GM12872 (cell line): ENCODE measurements at regions not wholly inside any gene's neighbourhood (a gene's known extent, or its start where the extent isn't known, plus 50 kb on each side); places are given as distances from the start of the nearest gene placed in this dataset.

Experiments used
- TF ChIP-seq, protein P1 (sequence below): IDR thresholded peaks from 3 replicates; pipeline ENCODE4 v1.5.1; 2011; ENCODE audit warnings: low read depth, mild to moderate bottlenecking, low read length, moderate library complexity; ENCODE audit not compliant: insufficient read depth

DNA sequence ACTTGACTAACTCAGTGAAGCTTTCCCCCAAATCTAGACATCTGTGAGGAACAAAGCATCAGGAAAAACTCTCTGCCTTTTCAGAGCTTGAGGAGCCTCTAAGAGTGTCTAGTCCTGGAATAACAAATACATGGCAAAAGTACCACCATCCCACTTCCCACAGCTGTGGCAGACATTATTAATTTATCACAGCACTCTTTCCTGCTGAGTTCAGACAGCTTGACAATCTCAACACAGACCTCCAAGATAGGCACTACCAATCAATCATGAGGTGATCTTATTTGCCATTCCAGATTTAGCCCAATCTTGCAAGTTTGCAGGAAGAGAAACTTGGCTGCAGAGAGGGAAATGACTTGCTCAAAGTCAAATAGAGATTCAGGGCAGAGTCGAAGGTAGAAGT is 202.8 kb downstream of the MN1 start:
- TF ChIP-seq, protein P1, sequence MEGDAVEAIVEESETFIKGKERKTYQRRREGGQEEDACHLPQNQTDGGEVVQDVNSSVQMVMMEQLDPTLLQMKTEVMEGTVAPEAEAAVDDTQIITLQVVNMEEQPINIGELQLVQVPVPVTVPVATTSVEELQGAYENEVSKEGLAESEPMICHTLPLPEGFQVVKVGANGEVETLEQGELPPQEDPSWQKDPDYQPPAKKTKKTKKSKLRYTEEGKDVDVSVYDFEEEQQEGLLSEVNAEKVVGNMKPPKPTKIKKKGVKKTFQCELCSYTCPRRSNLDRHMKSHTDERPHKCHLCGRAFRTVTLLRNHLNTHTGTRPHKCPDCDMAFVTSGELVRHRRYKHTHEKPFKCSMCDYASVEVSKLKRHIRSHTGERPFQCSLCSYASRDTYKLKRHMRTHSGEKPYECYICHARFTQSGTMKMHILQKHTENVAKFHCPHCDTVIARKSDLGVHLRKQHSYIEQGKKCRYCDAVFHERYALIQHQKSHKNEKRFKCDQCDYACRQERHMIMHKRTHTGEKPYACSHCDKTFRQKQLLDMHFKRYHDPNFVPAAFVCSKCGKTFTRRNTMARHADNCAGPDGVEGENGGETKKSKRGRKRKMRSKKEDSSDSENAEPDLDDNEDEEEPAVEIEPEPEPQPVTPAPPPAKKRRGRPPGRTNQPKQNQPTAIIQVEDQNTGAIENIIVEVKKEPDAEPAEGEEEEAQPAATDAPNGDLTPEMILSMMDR = no peak

DNA sequence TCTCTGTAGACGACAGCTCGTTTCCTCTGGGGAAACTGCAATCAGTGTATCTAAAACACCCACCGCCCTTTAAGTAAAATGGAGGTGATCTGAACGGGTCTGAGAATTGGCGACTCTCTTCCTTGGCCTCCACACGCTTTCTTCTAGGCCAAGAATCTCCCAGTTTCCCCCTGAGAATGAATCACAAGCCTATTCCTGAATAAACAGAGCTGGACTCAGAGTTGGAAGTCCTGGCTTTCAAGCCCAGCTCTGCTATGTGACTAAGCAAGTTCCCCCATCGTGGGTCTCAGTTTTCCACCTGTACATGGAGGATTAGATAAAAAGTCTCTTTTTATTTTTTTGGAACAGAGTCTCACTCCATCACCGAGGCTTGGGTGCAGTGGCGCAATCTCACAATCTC is 200.4 kb downstream of the MN1 start:
- TF ChIP-seq, protein P1 = no peak

DNA sequence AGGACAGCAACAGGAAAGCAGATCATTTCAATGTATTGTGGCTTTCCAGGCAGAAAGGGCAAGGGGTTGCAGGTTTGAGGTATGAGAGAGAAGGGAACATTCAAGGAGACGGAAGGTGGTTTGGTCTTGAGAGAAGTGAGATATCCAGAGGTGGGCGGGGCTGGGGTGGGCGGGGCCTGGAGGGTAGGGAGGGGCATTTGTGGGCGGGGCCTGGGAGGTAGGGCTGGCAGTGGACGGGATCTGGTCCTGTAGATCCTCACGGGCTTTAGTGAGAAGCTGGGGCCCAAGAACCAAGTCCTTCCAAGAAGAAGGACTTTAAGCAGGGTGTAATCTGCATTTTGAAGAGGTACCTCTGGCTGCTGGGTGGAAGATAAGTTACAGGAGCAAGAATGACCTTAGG is 199.2 kb downstream of the MN1 start:
- TF ChIP-seq, protein P1 = no peak

DNA sequence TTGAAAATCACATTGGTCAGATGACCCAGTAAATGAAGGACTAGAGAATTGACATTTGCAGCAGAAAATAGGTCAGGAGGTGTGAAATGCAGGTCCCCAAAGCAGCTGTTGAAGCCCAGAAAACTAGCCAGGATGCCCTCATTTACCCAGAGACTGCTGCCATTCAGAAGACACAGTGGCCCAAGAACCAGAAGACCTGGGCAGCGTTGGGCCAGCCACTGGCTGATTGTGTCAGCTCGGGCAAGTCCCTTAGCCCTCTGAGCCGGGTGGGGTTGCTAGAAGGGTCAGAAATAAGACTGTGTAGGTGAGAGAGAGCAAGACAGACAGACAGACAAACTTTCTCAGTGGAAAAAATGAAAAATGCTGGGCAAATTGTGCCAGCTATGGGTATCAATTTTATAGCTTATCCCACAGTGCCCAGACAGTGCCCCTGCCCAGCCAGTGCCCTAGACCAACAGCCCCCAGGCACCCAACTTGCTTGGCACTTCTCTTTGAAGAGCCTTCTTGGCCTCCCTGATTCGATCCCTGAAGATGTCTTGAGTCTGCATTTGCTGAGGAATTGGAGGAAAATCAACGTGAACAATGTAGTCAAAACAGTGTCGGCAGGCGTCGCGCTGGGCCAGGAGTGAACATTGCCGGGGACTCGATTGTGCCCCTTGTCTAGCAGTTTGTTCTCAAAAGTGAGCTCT is 198.3 kb downstream of the MN1 start:
- TF ChIP-seq, protein P1 = no peak

DNA sequence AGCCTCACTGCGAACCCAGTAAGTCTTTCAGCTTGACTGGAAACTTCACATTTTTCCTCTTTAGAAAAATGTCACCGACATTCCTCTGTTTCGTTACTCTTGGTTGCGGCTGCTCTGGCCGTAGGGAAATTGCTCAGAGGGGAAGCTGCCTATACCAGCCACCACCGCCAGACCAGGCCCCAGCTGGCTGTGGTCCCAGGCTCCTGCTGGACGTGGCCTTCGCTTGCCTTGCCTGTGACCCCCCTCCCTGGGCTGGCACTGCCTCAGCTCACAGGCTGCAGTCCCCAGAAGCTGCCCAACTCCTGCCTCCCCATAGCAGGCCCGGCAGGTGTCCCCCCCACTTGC is 197.8 kb downstream of the MN1 start:
- TF ChIP-seq, protein P1 = no peak

DNA sequence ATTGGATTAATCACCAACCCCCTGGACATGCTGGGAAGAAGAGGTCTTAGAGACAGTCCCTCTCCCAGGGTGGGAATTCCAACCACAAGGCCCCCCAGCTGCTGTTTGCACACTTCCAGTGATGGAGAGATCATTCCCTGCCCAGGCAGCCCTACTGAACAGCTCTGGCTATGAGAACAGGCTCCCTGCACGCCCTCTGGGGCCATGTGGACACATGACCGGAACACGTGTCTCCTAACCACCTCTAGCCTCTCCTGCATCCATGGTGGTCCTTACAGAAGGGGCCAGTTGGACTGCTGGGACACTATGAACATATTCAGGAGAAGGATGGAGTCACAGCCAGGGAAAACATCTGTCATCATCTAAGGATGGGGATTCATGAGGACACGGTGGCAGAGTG is 196.2 kb downstream of the MN1 start:
- TF ChIP-seq, protein P1 = no peak

DNA sequence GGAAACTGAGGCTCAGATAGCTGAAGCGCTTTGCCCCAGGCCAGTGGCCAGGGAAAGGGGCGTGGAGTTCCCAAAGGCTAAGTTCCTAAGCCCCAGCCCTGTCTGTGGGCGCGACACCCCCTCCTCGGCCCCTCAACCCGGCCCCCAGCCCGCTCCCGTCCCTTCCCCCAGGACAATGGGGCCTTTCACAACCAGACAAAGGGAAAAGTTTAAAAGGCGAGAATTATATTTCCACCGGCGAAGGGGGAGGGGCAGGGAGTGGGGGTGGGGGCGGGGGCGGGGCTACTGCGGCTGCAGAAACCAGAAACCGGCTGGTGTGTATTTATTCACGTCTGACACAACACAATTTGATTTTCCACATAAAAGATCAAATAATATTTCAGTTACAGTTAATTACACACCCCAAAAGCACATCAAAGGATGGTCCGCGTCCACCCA is 192.1 kb downstream of the MN1 start:
- TF ChIP-seq, protein P1 = no peak
